D721Med (cell line): ENCODE measurements at regions not wholly inside any gene's neighbourhood (a gene's known extent, or its start where the extent isn't known, plus 50 kb on each side); places are given as distances from the start of the nearest gene placed in this dataset.

Experiments used
- DNase-seq: peaks from one replicate; pipeline ENCODE4 v3.0.0; 2011; ENCODE audit warnings: low spot score; ENCODE audit not compliant: insufficient read length
- FAIRE-seq: peaks from 2 replicates; lab custom pipeline; 2011; peaks lifted over from hg19 to GRCh38; lab: Jason Lieb, UNC
- TF ChIP-seq, protein P1 (sequence below): IDR thresholded peaks from 2 replicates; pipeline ENCODE4 v1.5.1; 2012; ENCODE audit warnings: mild to moderate bottlenecking, control low read depth; ENCODE audit not compliant: insufficient read depth; ENCODE audit errors: missing control alignments

DNA sequence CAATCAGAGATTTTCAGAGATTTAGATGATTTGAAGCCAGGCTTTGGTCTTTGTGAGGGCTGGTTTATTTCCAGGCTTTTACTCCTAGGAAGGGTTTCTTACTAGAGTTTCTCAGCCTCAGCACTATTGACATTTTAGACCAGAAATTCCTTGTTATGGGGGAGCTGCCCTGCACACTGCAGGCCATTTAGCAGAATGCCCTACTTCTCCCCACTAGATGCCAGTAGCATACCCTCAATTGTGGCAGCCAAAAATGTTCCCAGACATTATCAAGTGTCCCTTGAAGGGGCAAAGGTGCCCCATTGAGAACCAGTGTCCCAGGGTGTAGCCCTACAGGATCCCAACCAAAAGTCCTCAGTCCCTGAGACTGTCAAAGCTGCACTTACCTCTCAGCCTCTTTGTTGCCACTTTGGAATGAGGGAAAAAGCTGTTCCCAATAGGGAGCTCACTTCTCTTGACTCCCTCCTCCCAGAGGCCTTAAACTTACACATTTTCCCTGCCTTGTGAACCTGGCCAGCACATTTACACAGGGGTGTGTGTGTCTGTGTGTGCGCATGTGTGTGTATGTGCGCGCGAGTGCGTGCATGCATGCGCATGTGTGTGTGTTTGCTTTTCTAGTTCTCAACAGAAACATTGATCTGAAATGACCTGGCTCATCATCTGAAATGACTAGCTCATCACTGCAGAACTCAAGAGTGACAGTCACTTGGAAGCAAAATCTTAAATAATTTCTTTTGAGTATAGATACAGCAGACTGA lies 231.4 kb downstream of the QDPR start:
- FAIRE-seq (no peak), DNase-seq (no peak)
- TF ChIP-seq, protein P1, sequence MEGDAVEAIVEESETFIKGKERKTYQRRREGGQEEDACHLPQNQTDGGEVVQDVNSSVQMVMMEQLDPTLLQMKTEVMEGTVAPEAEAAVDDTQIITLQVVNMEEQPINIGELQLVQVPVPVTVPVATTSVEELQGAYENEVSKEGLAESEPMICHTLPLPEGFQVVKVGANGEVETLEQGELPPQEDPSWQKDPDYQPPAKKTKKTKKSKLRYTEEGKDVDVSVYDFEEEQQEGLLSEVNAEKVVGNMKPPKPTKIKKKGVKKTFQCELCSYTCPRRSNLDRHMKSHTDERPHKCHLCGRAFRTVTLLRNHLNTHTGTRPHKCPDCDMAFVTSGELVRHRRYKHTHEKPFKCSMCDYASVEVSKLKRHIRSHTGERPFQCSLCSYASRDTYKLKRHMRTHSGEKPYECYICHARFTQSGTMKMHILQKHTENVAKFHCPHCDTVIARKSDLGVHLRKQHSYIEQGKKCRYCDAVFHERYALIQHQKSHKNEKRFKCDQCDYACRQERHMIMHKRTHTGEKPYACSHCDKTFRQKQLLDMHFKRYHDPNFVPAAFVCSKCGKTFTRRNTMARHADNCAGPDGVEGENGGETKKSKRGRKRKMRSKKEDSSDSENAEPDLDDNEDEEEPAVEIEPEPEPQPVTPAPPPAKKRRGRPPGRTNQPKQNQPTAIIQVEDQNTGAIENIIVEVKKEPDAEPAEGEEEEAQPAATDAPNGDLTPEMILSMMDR: no peak

DNA sequence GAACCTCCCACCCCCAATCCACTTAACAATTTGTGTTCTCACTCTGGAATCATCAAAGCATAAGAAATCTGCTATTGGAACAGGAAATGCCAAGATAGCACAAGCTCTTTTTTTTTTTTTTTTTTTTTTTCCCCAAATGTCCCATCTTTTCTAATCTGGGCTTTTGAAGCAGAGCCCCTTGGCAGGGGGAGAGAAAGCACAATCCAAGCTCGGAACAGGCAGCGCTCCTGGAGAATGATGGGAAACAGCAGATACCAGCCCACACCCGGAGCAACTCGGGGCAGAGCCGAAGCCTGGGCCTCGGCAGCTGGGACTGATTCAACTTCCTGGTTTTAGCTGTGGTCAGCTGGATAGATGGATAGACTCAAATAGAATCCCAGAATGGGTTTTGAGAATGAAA lies 235.1 kb downstream of the QDPR start:
- no peak for DNase-seq

DNA sequence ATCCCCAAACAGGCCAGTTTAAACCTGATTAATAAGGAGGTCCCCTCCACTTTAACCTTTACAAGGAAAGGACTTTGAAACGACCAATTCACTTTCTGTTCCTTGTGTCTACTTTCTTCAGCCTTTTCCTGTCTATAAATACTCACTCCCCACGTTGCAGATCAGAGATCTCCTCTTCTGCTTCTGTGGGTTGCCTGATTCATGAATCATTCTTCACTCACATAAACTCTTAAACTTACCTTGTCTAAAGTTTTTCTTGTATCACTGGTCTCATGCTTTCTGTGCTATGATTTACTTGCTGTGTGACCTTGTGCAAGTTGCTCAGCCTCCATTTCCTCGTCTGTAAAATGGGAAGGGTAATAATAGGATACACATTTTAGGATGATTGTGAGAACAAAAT lies 236.1 kb downstream of the QDPR start:
- TF ChIP-seq, protein P1: no peak
- FAIRE-seq: no peak
- no peak for DNase-seq

More for the DNA sequence above, 235.1 kb downstream of the QDPR start:
- no peak for FAIRE-seq
- TF ChIP-seq, protein P1: no peak

DNA sequence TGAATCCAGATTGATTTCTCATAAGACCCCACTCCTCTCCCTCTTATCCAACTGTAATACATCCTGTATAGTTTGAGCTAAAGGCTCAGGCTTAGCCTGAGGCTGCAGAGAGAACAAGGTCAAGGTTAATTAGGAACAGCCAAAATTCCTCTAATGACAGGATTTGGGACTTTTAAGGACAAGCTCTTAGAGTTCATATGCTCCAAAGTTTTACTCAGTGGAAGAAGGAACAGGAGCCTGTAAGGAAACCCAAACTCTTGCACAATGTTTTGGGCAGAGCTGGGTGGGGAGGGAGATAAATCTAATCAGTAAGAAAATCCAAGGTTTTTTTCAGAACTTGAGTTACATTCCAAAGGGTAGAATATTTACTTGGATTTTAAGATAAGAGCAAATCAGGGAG lies 238.8 kb downstream of the QDPR start:
- no peak for DNase-seq
- FAIRE-seq: no peak
- TF ChIP-seq, protein P1: no peak

DNA sequence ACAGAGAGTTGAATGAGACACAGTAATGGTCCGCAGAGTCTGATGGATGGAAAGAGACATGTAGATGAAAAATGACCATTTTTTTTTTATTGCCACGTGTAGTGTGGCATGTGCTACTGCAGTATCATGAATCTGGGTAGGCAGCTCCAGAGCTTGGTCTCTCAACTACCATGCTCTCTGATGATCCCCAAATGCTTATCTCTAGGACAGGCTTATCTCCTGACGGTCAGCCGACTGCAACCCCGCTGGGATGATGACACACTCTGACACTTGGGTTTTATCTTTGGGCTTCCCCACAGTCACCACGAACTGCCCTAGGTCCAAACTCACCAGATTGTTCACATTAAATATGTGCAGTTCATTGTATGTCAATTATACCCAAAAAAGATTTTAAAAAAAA lies 239.7 kb downstream of the QDPR start:
- TF ChIP-seq, protein P1: no peak
- FAIRE-seq (no peak), DNase-seq (no peak)

DNA sequence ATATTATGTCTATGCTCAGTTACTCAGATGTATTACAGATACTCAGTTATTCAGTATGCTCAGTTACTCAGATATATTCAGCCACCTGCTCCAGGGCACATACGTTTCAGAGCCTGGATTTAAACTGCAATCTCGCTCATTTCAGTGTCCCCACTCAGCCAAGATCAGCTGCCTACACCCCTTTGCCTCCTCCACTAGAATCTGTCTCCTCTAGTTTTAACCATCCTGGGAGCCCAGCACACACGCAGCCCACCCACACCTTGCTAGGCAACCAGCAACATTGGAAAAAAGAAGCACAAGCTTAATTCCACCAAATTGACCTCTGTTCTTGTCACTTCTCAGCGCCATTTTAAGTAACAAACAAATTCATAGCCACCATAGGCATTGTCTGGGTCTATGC lies 246.2 kb downstream of the QDPR start:
- TF ChIP-seq, protein P1: no peak
- FAIRE-seq (no peak), DNase-seq (no peak)

DNA sequence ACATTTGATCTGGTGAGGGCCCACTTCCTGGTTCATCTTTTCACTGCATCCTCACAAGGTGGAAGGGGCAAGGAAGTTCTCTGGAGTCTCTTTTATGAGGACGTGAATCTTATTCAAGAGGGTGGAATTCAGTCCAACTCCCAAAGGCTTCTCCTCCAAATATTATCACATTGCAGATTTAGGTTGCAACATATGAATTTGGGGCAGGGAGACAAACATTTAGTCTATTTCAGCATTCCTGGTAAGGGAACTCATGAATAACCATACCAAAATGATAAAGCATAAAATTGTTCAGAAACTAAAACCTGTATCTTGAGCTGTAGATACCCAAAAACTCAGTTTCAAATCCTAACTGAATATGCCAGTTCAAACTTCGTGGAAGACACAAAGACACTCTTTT lies 246.8 kb downstream of the QDPR start:
- TF ChIP-seq, protein P1: no peak
- DNase-seq: no peak
- FAIRE-seq: no peak
